Embryonic facial prominence (tissue), 1 donor: ENCODE measurements at regions not wholly inside any gene's neighbourhood (a gene's known extent, or its start where the extent isn't known, plus 50 kb on each side); places are given as distances from the start of the nearest gene placed in this dataset.
"Not testable (repeated sequence)": the region's sequence is repeated elsewhere in the genome, so short reads cannot be mapped to it uniquely, and the experiment has no call there.

Experiments
- DNase-seq: peaks from one replicate; pipeline ENCODE4 v3.0.0-alpha.2; 2016; ENCODE audit errors: extremely low spot score

- no peak for DNase-seq
These were observed 274.5 kb upstream of the MGMT start for GRCh38 chr10:129192344-129193128.

GRCh38 chr10:129193148-129193547 is 273.9 kb upstream of the MGMT start:
- no peak for DNase-seq

DNA sequence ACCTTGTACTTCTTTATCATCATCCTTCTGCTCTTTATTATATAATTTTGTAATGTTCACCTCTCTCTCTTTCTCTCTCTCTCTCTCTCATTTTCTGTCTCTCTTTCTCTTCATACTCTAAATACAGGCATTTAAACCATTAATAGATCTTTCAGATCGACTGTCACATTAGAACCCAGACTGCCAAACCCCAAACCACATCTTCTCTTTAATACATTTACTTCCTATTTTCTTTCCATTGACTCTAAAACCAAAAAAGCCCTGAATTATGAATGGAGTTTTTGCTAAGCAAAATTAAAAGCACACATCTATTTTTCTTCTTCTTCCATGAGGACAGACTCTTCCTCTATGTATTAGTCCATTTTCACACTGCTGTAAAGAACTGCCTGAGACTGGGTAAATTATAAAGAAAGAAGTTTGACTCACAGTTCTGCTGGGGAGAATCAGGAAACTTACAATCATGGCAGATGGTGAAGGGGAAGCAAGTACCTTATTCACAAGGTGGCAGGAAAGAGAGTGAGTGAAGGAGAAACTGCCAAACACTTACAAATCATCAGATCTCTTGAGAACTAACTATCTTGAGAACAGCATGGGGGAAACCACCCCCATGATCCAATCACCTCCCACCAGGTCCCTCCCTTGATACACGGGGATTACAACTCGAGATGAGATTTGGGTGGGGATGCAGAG is 272.7 kb upstream of the MGMT start:
- no peak for DNase-seq

DNA sequence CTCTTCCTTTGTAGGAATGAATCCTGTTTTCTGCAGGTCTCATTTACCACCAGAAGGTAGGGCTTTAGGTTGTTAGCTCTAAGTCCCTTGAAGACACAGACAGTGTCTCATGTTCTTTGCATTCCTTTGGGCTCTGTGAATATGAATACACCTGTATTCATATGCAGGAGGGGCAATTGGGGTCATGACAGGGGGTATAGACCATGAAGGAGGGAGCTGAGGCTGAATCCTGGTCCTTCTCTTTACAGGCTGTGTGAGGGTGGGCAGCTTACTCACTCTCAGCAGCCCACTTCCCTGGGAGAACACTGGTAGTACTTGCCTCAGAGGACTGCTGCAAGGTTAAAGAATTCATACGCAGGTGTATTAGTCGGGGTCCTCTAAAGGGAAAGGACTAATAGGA is 267.2 kb upstream of the MGMT start:
- no peak for DNase-seq

DNA sequence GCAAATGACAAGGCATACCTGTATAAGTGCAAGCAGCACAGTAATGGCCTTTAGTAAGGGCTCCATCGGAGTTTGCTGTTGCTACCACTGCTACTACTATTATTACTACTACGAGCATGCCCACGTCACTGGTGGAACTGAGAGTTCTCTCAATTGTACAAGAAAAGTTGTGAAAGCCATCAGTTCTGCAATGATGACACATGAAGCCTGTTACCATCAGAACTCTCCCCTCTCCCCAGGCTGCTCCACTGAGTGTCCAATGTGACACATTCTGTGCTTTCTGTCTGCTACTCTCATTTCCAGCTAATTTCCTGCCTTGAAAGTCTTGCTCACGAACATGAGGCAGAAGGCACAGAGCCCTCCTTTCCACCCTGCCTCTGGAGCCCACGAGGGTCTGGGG is 263.2 kb upstream of the MGMT start:
- no peak for DNase-seq

DNA sequence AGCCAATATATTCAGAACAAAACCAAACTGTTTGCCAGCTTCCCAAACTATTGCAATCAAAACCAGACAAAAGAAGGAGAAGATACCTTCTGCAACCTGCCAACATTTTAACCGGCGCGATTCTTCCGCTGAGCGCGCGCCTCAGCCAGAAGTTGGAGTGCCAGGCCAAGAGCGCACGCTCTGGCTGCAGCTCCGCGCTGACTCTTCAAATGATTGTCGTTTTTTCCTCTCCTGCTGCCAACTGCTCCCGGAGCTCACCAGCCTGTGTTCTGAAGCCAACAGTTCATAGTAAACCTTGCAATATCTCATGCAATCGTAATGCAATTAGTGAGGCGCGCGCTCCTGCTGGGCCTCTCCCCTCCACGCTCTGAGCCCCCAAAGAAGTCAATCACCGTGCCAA is 259.7 kb upstream of the MGMT start:
- DNase-seq, result no peak

DNA sequence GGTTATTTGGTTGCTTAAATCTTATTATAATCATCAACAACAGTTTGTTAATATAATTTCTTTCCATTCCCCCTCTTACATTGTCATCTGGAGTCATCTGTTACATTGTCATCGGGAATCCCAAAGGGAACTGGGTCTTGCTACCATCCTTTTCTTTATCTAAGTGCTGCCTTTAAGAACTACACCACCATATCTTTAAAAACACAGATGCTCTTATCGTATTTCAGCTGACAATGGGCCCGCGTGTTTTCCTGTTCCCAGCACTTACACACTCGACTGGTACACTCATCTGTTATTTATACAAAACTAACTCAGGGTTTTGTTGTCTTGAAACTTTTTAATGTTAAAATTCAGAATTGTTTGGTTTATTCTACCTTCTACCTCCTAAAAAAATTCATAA is 256.2 kb upstream of the MGMT start:
- no peak for DNase-seq

GRCh38 chr10:129213256-129213655 is 253.8 kb upstream of the MGMT start:
- no peak for DNase-seq

DNA sequence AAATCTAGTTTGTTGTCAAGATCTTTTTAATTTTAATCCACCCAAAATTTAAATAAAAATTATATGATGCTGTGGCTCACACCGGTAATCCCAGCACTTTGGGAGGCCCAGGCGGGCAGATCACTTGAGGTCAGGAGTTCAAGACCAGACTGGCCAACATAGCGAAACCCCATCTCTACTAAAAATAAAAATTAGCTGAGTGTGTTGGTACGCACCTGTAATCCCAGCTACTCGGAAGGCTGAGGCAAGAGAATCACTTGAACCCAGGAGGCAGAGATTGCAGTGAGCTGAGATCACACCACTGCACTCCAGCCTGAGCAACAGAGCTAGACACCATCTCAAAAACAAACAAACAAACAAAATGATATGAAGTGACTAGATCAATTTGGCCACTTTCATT is 253.0 kb upstream of the MGMT start:
- DNase-seq, result not testable (repeated sequence)

- no peak for DNase-seq
These were observed 247.7 kb upstream of the MGMT start for GRCh38 chr10:129219364-129219763.

GRCh38 chr10:129222436-129222835 is 244.6 kb upstream of the MGMT start:
- DNase-seq, result no peak

- no peak for DNase-seq
These were observed 243.7 kb upstream of the MGMT start for GRCh38 chr10:129223363-129223762.

GRCh38 chr10:129224065-129224464 is 243.0 kb upstream of the MGMT start:
- DNase-seq, result no peak

- DNase-seq, result no peak
These were observed 235.2 kb upstream of the MGMT start for GRCh38 chr10:129231821-129232220.

DNA sequence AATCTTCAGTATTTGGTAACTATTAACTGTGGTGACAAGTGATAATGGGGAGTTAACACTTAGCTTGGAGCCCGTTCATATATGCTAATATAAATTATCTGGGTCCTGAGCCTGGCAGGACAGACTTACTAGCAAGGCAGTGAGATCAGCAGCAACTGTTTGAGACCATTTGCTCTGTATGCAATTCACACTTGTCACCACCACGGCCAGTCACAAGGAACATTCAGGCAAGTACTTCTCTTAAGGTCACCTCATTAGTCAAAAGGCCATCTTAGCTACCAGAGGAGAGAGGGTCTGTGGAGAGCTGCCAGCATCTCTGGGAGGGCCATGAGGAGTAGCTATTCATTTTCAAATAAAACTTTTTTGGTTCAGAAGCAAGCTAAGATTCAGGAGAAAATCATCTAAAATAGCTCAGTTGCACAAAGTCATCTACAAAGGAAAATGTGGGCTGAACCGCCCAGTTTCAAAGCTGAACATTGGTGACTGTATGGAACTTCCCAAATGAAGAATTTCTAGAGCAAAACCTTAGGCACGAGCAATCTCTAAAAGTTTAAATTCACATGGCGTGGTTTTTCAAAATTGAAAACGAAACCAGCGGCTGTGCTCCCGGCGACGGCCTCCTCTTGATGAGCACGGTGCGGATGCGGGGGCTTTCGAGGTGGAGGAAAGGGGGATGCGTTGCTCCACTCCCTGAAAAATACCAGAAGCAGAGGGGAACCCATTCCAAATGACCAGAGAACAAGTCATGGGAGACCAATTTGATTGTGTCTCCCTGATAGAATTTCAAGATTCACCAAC is 233.5 kb upstream of the MGMT start:
- DNase-seq, result no peak

DNA sequence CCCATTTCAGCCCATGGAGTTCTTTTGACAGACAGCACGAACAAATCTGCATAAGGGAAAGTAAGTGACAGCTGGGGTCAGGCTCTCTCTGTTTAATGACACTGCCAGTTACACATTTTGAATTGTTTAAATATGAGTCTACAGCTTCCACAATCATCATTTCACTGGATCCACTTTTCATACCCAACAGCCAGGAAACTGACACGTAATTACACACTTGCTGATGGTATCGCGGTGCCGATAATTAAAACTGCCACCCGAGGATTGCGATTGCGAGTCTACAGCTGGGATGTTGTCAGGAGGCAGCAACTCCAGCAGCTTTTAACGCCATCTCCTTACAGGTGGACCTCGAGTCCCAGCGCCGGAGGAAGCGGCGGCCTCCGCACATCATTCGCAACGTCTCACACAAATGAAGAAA is 230.8 kb upstream of the MGMT start:
- no peak for DNase-seq

DNA sequence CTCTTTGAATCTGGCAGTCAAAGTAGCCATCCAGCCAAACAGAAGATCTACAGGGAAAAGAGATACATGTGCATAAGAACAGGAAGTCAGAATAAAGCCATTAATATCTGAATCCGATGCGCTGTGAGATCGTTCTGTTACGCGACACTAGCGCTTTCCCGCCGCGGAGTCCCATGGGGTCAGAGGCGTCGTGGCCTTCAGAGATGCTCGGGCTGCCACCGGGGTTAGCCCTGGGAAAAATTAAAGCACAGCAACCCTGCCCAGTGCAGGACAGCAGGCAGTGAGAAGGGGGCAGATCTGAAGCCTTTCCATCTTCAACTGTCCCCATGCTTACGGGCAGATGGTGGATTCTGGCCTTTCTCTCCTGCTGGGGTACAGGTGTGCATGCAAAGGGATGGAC is 225.6 kb upstream of the MGMT start:
- no peak for DNase-seq

DNA sequence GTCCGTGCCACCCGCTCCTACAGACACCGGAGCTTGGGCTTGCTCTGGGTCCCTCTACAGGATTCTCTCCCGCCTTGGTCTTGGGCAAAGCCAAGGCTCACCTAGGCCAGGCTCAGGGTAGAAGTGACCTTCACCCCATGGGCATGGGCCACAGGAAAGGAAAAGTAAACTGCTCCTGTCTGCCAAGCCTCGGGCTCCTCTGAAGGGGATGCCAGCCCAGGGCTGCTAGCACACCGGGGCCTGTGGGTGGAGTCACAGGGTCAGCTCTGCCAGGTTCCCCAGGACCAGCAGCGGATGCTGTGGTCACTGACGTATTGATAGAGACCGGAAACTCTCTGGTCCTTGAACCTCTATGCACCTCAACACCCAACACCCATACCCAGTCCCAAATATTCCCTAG is 222.7 kb upstream of the MGMT start:
- no peak for DNase-seq

GRCh38 chr10:129244757-129245156 is 222.3 kb upstream of the MGMT start:
- DNase-seq, result no peak

DNA sequence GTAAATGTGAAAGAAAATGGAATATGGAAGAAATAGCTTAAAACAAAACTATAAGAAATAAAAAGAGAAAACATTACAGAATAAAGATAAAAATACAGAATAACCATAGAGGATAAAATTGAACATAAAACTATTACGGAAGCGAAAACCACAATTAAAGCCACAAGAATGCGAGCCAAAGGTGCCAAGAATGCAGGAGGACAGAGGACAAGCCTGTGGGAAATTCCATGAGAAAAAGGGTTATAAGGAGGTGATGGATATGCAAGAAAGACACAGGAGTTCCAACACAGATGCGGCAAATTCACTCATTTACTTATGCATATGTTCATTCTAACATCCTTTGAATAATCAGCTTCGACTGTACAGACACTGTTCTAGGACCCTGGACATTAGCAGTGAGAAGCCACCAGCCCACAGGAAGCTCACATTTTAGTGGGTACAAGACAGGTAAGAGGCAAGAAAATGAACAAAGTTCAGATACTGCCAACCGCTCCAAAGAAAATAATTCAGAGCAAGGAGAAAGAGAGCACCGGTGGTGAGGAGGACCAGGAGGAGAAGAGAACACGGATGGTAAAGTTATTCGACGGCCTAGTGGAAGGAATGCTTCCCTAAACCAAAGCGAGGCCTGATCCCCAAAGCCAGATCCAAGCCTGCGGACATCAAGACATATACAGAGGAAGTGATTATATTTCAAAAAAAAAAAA is 213.7 kb upstream of the MGMT start:
- DNase-seq, result no peak

- DNase-seq, result no peak
These were observed 213.2 kb upstream of the MGMT start for GRCh38 chr10:129253865-129254179.

GRCh38 chr10:129258283-129258923 is 208.6 kb upstream of the MGMT start:
- no peak for DNase-seq
